Muscle of arm (tissue), 1 donor: ENCODE measurements at regions not wholly inside any gene's neighbourhood (a gene's known extent, or its start where the extent isn't known, plus 50 kb on each side); places are given as distances from the start of the nearest gene placed in this dataset.
A peak's percentile ranks its signal among the peaks of the same experiment; 100 is the strongest.

Source experiments
- DNase-seq: peaks from one replicate; pipeline ENCODE4 v3.0.0-alpha.2; 2013

DNA sequence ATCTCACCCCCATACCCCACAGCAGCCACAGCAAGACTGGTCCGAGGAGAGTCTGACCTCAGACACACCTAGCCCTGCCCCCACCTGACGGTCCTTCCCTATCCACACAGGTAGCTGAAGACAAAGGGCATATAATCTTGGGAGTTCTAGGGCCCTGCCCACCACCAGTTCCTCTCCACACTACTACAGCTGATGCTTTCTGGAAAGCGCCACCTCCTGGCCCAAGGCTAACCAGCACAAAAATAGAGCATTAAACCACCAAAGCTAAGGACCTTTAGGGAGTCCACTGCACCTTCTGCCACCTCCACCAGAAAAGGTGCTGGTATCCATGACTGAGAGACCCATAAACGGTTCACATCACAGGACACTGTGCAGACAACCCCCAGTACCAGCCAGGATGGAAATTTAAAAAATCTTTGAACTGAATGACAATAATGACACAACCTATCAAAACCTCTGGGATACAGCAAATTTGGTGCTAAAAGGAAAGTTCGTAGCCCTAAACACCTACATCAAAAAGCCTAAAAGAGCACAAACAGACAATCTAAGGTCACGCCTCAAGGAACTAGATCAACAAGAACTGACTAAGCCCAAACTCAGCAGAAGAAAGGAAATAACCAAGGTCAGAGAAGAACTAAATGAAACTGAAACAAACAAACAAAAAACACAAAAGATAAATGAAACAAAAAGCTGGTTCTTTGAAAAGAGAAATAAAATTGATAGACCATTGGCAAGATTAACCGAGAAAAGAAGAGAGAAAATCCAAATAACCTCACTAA lies 122.1 kb upstream of the TPRG1 start:
- DNase-seq, result no peak

DNA sequence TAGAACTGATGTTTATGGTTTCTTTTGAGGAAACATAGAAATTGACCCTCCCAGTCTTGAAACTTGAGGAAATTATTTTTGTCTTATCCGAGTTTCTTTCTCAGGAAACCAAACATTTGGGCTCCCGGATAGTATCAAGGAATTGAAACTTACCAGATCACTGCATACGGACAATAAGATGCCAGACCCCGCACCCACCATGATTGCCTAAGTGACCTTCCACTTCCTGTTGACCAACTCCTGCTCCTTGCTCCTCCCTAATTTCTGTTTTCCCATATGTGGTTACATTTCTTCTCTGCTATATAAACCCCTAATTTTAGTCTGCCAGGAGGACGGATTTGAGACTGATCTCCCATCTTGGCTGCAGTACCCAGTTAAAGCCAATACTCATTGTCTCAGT lies 118.4 kb upstream of the TPRG1 start:
- DNase-seq, result no peak

DNA sequence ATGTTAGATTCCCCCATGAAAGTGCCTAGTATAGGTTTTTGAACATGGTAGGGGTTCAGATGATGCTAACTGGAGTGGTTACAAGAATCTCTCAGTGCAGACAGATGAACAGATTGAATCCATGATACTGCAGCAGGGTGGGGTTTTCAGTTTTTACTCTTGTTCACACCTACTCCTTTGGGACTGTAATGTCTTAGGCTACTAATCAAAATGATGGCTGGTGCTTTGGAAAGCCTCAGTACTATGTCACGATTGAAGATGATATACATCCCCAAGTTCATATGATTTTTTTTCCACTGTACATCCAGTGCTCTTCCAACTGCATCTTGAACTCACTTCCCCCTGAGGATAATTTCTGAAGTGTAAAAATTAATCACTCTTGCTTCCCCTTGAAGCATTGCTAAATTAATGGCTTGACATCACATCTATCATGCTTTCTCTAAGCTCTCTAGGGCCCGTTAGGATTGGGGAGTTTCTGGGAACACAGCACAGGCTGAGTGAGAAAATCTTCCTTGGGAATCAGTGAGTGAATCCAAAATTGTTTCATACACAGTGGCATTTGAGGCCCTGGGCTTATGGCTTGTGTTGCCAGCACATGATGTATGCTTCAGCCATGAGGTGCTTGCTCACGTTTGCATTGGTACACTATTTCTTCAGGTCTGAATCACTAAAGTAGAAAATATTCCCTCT lies 115.0 kb upstream of the TPRG1 start:
- DNase-seq, result peak; percentile 24

DNA sequence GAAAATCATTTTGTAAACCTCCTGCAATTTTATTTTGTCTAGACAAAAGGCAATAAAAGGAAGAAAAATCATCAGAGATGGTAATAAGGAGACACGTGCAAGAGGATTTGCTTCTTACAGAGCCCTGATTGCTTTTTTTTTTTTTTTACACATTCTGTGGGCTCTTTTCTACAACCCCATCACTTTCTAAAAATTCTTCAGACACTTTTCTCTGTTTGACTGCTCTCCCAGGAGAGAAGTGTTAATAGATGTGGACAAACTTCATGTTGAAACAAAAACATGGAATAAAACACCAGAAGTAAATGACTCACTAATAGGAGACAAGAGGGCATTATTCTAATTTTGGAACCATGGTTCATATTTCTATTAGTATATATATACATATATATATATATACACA lies 114.4 kb upstream of the TPRG1 start:
- DNase-seq, result no peak

DNA sequence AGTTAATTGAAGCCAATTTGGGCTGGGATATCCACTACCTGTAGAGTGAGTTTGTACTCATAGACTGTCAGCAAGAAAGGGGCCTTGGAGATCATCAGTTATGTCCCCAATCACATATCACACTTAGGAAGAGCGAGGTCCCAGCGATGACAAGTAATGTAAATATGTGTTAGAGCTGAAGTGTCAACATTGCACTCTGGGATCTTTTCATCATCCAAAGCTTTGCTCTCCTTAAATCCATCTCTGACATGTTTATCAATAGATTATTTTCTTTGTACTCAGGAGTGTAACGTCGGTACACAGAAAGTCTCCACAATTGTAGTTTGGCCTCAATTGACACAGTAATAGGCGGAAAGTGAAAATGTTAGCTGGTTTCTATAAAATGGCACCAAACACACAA lies 113.7 kb upstream of the TPRG1 start:
- DNase-seq, result no peak

DNA sequence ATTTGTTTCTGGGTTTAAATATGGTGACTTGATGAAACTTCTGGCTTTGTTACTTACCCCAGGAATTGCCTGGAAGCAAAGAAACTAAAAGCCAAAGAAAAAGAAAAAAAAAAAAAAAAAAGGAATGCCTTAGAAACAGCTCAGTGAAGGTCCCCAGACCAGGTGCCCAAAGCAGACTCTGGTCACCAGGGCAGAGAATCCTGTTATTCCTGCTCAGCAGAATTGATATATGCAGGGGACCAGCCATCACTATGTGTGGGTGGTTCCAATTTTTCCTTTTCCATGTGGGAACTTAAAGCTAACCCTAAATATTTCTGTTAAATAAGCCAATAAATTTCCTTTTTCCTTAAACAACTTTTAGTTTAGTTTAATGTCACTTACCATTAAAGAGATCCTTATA lies 100.8 kb upstream of the TPRG1 start:
- no peak for DNase-seq

DNA sequence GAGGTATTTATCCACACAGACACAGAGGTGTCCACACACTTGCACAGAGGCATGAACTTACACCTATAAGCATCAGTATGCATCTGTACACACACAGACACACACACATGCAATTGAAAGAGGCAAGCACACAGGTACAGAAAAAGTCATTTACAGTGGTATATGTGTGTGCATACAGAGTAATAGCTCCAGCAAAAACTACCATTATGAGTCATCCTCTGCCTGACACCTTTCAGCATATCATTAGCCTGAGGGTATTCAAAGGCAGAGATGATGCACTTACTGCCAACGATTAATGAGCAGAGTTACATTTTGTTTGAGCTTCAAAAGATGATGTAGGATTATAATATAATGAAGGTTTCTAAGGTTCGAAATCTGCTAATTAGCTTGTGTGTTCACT lies 100.3 kb upstream of the TPRG1 start:
- no peak for DNase-seq

DNA sequence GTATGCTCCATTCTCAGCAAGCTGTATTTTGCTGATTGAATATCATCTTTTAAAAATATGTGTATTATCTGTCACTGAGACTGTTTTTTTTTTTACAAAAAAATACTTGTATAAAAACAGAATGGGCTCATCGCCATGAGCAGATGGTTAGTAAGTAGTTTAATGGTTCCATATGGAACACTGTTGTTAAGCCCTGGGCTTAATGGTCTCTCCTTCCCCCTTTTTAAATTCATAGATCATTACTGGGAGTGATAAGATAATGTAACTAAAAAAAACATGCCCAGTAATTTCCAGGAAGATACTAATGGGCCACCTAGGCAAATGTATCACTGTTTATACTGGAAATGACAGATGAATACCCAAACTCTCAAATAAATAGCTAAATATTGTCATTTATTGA lies 95.3 kb upstream of the TPRG1 start:
- DNase-seq, result no peak

DNA sequence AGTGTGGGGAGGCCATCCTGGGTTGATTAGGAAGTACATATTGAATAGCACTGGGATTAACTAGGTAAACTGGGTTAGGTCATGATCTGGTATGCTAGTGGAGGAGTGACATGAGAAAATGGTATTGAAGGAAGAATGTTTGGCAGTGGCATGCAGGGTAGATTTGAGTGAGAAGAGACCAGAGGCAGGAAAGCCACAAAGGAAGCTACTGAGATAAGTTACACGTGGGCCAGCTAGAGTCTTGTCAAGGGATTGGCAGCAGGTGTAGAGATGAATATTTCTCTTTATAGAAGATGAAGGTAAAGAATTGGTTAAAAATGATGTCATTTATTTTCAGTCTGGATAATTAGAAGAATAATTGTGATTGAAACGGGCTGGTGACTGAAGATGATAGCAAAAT lies 91.0 kb upstream of the TPRG1 start:
- DNase-seq, result no peak

DNA sequence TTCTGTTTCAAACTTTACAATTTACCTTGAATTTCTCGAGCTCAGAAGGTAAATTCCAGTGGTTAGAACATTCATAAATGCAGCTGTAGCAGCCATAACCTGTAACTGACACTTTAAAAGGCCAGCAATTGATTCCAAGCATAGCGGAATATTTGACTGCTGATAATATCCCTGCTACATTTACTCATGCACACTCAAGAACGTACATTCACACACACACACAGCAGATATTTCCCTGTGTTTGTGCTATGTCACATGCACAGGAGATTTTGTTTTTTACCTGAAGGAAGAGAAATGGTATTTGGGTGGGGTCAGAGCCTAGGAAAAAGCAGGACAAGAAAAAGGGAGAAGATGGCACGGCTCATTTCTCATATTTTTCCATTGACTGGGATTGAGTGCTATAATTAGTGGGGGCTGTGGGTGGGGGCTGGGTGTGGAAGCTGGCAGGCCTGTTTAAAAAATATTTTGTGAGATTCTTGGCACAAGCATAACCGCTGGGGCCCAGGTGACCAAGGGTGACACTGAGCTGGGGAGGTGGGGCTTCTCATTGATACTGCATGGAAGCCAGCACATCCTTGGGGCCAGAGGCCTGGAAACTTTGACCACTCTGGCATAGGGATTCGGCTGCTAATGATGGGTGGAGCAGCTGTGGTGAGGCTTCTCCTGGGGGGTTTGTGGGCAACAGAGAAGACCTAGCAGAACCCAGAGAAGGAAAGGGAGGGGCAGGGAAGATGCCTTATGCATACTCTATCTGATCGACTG lies 88.9 kb upstream of the TPRG1 start:
- DNase-seq, result no peak

DNA sequence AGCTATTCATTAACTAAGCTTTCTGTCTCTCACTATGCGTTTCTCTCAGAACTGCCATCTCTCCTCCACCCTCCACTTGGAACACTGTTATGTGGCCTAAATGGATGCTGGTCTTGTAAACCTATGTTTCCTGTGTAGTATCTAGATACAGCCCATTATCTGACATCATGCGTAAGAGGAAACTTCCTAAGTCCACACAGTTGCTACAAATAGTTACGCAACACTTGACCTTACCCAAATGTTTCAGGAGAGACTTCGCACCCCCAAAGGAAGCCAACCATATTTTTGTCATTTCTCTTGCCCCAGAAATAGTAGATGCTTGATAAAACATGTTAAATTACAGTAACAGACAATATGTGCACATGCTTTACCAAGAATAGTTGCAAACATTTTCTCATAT lies 87.2 kb upstream of the TPRG1 start:
- no peak for DNase-seq

DNA sequence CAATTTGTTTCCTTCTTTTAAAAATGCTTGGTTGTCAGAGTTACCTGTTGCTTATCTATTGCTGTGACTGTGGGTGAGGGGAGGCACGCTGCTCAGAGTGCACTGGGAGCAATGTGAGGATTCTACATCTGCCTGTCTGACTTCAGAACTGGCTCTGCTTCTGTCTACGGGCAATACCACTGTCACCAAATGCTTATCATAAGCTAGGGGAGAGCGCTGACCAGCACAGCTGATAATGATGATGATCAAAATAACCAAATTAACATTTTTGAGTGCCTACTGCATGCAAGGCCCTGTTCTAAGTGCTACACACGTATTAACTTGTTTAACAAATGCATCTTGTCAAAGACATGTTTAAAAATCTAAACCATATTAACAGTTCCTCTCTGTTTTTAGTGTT lies 79.2 kb upstream of the TPRG1 start:
- DNase-seq, result no peak

DNA sequence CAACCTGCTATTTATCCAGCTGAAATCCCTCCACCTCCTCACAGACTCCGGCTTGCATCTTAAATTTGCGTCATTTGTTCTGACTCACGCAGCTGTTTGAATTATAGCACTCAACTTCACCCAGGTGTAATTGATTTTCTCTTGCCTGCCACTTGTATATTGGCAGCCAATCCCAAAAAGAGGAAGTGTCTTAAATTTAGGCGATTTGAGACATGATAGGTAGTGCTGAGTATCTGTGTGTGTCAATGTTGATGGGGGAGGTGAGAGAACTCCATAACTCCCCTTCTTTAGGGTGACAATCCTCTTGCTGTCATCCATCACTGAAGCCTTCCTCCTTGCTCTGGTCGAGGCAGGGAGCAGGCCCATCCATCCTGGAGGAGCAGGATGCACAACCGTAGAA lies 77.2 kb upstream of the TPRG1 start:
- no peak for DNase-seq

DNA sequence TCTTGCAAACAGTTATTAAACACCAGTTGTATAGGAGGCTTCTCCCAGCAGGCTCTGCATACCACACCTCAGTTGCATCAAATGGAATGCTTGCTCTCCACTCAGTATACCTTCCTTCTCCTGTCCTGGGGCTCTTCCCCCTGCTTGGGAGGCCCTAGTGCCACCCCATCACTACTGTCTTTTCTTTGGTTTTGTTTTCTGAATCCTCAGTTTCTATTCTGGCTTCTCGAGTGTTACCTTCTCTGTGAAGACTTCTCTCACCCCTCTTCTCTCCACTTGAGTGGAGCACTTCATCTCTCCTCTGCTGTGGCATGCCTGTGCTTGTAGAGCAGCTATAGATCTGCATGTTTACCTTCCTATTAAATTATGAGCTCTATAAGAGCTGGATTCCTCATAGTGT lies 75.7 kb upstream of the TPRG1 start:
- no peak for DNase-seq

DNA sequence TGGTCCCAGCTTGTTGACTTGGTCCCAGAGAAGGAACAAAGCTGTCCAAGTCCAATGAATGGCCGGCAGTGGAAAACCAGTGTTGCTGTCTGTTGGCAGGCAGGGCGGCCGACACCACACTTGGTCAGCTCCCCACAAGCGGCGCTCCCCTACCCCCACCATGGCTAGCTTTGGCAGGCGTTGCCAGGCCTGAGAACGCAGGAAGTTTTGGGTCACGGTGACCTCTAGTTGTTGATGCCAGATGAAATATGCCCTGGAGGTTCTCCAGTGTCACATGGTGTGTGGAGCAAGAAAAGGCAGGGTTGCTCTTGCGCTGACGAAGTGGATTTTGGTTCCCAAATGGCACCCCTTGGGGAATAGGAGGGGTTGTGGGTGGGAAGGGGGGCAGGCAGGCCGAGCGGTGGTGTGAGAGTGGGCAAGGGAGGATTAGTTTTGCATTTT lies 72.7 kb upstream of the TPRG1 start:
- no peak for DNase-seq

DNA sequence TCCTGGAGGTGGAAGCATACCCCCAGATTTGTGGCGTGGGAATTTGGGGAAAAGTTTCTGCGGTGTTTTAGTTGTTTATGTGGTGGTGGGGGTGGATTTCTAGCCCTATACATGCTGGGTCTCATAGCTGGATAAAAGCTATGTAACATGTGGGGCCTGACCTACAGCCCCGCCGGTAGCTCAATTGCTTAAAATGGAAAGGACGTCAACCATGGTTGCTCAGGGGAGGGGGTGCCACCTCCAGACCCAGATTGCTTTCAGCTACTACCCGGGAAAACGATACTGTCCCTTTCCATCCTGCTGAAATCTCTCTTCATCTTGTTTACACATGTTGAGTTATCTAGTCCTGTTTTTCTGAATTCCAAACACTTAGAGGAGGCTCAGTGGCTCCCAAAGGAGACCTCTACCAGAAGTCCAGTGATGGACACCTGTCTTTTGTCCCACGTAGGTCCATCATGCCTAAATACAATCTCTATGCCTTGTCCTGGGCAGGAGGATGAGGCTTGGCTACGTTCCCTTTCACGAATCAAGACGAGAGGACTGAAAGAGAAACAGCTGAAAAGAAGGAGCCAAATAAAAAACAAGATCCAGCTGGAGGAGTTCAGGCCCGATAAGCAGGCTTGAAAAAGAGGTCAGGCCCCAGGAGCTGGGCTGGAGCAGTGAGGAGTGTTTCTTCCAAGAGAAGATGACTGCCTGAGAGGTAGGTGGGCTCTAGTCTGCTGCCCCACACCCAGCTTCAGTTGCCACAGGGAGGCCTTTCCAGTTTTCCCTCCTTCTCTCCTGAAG lies 72.1 kb upstream of the TPRG1 start:
- no peak for DNase-seq

DNA sequence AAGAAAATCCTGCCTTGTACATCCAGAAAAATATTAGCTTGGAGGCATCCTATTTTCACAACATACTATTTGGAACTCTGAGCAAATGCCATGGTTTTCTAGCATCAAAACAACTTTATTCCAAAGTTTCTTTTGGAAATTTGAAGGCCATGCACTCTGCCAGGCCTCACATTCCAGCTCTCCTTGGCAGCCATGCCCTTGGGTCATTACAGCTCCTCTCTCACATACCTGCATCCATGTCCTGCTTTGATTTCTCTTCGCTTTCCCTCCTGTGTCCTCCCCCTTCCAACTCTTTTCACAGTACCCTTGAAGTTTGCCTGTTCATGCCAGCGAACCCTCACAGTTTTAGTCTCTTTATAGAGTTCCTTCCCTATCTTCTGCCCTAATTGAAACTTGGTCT lies 70.9 kb upstream of the TPRG1 start:
- no peak for DNase-seq

DNA sequence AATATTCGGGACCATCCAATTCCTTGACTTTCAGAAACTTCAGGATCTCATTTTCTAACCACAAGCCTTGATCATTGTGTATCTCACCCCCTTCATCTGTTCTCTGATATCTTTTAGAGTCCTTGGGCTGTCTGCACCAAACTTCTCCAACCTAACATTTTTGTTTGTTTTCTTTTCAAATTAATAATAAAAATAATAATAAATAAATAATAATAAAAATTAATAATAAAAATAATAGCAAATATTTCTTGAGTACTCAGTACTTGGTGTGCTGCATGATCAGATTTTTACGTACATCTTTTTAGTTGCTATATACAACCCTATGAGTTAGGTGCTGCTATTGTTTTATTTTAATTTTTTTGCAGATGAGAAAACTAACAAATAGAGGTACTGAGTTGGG lies 70.2 kb upstream of the TPRG1 start:
- no peak for DNase-seq

DNA sequence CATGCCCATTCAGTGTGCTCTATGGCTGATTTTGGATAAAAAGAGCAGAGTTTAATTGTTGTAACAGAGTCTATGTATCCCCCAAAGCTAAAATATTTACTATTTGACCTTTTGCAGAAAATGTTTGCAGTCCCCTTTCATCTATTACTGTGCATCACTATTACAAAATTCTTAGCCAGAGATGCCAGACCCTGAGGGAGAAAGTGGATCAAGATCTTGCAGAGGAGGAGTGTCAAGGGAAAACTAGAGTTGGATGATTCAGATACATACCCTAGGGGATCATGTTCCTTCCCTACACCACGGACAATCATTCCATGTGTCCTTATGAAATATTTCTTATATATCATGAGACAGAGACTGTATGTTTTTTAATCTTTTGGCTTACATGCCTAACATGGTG lies 68.6 kb upstream of the TPRG1 start:
- DNase-seq, result no peak

DNA sequence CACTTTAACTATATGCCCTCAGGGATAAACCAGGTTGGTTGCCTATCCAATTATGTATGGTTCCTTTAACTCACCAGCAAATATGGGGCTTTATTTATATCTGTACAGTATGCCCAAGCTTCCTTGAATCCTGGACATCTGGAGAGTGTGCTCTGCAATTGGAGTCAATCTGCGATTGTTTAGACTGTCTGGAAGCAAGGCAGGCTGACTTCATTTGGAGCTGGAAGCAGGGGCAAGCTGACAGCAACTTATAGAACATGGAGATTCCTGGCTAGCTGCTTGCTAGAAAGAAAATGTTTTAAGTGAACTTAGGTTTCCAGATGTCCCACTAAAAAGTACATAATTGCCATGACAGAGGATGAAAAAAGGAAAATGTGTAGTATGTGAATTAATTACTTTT lies 63.7 kb upstream of the TPRG1 start:
- DNase-seq, result peak; percentile 63

DNA sequence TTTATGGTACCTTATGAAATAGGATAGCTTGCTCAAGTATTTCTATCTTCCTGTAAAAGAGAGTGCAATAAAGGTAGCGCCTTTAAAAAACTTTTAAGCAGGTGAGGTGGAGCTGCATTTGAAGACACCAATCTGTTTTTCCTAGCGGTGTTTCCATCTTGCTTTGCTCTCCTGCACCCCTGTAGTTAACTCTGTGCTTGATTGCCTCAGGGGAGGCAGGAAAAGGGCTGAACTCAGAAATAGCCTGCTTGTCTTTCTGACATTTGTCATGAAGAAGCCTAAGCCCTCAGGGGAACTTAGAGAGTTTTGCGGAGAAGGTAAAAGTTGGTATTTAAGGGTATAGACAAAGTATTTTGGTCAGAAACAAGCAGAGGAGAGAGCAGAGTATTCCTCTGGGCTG lies 63.0 kb upstream of the TPRG1 start:
- DNase-seq, result no peak

DNA sequence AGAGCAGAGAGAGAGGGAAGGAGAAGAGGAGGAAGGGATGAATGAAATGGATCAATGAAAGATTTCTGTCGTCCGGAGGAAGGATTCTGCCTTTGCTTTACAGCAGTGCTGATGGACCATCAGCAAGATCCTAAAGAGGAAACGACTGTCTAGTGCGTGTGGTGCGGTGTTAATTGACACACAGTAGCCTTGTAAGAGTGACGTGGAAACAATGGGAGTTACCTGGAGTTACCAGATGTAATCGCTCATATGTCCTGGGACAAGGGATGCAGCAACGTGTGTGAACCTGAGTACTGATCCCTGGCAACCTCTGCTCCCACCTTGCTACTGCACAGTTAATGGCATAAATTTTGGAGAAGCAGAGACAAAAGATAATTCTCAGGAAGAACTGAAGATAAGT lies 62.6 kb upstream of the TPRG1 start:
- DNase-seq, result no peak
